ENCODE measurements at regions not wholly inside any gene's neighbourhood (a gene's known extent, or its start where the extent isn't known, plus 50 kb on each side); places are given as distances from the start of the nearest gene placed in this dataset.

DNA sequence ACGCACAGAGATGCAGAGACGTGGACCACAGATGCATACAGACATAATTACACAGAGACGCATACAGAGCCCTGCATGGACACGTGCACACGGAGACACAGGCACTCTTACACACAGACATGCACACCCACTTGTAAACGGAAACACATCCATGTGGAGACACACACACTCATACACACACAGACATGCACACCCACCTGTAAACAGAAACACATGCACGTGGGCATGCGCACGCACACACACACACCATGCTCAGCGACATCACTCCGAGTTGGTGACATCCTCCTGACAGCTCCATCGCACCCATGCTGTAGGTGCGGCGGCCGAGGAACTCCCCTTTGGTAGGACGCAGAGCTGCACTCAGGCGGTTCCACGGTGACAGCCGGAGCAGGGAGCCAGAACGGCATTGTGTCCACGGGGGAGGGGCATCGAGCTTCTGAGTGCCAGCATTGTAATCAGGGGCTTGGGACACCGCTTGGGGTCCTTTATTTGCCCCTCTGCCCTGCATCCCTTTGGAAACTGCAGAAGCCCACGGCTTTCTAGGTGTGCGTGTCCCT lies 233.5 kb downstream of the RBFOX3 start:
- H3K4me1 ChIP-seq (ENCODE audit: insufficient read depth, low read length) = no peaks in the 10 kb centered on the region
- H4K5ac ChIP-seq (ENCODE audit: insufficient read length, low read depth, low read length) = no peak overlapping the region
- H3T11ph ChIP-seq (ENCODE audit: low read length) = no peak overlapping the region
- H3K56ac ChIP-seq (ENCODE audit: insufficient read length, low read depth, low read length) = no peak overlapping the region
- no peak overlapping the region for H2BK12ac ChIP-seq (ENCODE audit: insufficient read length, low read depth, low read length)
- no peak overlapping the region for H3K4ac ChIP-seq (ENCODE audit: low read depth, low read length)
- WGBS (ENCODE audit: extremely low coverage, insufficient read length, low lambda C conversion rate) = no CpG with 5 or more reads among the region's 25 CpGs
- no peak overlapping the region for H4K8ac ChIP-seq (replicated peaks; ENCODE audit: insufficient read length, low read depth, low read length)
- H3K4me2 ChIP-seq (ENCODE audit: insufficient read depth, insufficient read length, low read length) = no peak overlapping the region
- H2BK20ac ChIP-seq (ENCODE audit: low read depth, low read length, poor library complexity, severe bottlenecking) = no peak overlapping the region
- H2AFZ ChIP-seq (ENCODE audit: low read length) = no peak overlapping the region
- no peak overlapping the region for H2BK5ac ChIP-seq (ENCODE audit: insufficient read length, low read length)
- H4K91ac ChIP-seq (ENCODE audit: insufficient read length, low read depth, low read length) = no peak overlapping the region
- H3K23ac ChIP-seq (ENCODE audit: insufficient read length, low read depth, low read length) = no peak overlapping the region
- no peaks in the 10 kb centered on the region for H3K27me3 ChIP-seq (ENCODE audit: insufficient read depth, low read length)
- H3K27ac ChIP-seq (ENCODE audit: insufficient read length, low read depth, low read length) = no peak overlapping the region
- no peak overlapping the region for H3K9ac ChIP-seq (ENCODE audit: extremely low read depth, insufficient read length, low read length)
- no peak overlapping the region for H2BK15ac ChIP-seq (ENCODE audit: low read depth, low read length)
- Mint-ChIP-seq H3K4me1 (peaks cover 14 to 37% of the 10 kb centered on the region in 2 experiments), H3K9me3 (no peaks in the 10 kb centered on the region), H3K27me3 (ENCODE audit: low read depth) (peaks cover 10% of the 10 kb centered on the region), H3K27ac (no peak overlapping the region), H3K4me3 (no peak overlapping the region), H3K36me3 (ENCODE audit: insufficient read depth in 1 of 3, low read depth in 3 of 3) (no peaks in the 10 kb centered on the region)
- H3K79me2 ChIP-seq (ENCODE audit: insufficient read depth, low read length) = no peaks in the 10 kb centered on the region
- no peaks in the 10 kb centered on the region for H4K20me1 ChIP-seq (ENCODE audit: control insufficient read depth, insufficient read depth, insufficient read length)
- no peak for DNase-seq
- H3K14ac ChIP-seq (ENCODE audit: insufficient read depth, low read length) = no peak overlapping the region
- no peaks in the 10 kb centered on the region for H3K79me1 ChIP-seq (ENCODE audit: insufficient read depth, low read depth, low read length, poor library complexity, severe bottlenecking)
- no peak overlapping the region for H3K18ac ChIP-seq (ENCODE audit: insufficient read length, low read depth, low read length)
- H3K9me3 ChIP-seq (ENCODE audit: control insufficient read depth, low read depth, low read length) = no peaks in the 10 kb centered on the region
- TF ChIP-seq, protein P1, sequence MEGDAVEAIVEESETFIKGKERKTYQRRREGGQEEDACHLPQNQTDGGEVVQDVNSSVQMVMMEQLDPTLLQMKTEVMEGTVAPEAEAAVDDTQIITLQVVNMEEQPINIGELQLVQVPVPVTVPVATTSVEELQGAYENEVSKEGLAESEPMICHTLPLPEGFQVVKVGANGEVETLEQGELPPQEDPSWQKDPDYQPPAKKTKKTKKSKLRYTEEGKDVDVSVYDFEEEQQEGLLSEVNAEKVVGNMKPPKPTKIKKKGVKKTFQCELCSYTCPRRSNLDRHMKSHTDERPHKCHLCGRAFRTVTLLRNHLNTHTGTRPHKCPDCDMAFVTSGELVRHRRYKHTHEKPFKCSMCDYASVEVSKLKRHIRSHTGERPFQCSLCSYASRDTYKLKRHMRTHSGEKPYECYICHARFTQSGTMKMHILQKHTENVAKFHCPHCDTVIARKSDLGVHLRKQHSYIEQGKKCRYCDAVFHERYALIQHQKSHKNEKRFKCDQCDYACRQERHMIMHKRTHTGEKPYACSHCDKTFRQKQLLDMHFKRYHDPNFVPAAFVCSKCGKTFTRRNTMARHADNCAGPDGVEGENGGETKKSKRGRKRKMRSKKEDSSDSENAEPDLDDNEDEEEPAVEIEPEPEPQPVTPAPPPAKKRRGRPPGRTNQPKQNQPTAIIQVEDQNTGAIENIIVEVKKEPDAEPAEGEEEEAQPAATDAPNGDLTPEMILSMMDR (conservative IDR thresholded peaks at IDR 0.05) = no peak
- H2BK120ac ChIP-seq (ENCODE audit: low read depth, low read length, poor library complexity, severe bottlenecking) = no peak overlapping the region
- H3K23me2 ChIP-seq (ENCODE audit: insufficient read length, low read depth, low read length, poor library complexity, severe bottlenecking) = no peaks in the 10 kb centered on the region
- H2AK5ac ChIP-seq (ENCODE audit: insufficient read length, low read length) = no peak overlapping the region

All from H9 (cell line).